ENCODE measurements at regions not wholly inside any gene's neighbourhood (a gene's known extent, or its start where the extent isn't known, plus 50 kb on each side); places are given as distances from the start of the nearest gene placed in this dataset.
"Not testable (repeated sequence)": the region's sequence is repeated elsewhere in the genome, so short reads cannot be mapped to it uniquely, and the experiment has no call there.

DNA sequence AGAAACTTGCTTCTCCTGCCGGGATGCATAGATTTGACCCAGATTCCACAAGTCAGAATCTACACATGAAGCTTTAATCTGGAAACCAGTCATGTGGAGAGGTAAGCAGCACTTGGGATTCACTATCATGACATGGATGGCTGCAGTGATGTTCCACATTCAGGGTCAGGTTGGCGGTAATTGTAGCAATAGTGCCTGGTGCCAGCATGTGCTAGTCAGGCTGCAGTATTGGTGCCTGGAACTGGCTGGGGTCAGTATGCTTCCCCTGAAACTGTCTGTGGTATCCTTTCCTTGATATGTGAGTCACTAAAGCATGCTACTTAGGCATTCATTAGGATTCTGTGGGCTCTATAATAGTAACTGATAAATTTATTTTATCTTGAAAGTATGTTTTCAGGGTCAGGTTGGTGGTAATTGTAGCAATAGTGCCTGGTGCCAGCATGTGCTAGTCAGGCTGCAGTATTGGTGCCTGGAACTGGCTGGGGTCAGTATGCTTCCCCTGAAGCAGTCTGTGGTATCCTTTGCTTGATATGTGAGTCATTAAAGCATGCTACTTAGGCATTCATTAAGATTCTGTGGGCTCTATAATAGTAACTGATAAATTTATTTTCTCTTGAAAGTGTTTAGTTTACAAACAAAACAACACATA, 1439.2 kb downstream of the ZPLD1 start:
- Histone ChIP-seq H3K4me1 (ENCODE audit: control insufficient read depth, insufficient read depth, low read length) (no peaks in the 10 kb centered on the region), H3K9ac (ENCODE audit: low read length) (no peak overlapping the region), H3K9me3 (ENCODE audit: control insufficient read depth, low read length) (no peaks in the 10 kb centered on the region), H3K36me3 (ENCODE audit: control insufficient read depth, insufficient read depth, low read length) (no peaks in the 10 kb centered on the region), H3K4me3 (ENCODE audit: low read length) (no peak overlapping the region), H3K27me3 (ENCODE audit: control insufficient read depth, insufficient read depth, low read length) (no peaks in the 10 kb centered on the region)

DNA sequence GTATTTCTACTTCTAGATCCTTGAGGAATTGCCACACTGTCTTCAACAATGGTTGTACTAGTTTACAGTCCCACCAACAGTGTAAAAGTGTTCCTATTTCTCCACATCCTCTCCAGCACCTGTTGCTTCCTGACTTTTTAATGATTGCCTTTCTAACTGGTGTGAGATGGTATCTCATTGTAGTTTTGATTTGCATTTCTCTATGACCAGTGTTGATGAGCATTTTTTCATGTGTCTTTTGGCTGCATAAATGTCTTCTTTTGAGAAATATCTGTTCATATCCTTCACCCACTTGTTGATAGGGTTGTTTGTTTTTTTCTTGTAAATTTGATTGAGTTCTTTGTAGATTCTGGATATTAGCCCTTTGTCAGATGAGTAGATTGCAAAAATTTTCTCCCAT, 1447.0 kb downstream of the ZPLD1 start:
- H3K4me1 ChIP-seq (ENCODE audit: control insufficient read depth, insufficient read depth, low read length); H3K9ac ChIP-seq (ENCODE audit: low read length); H3K4me3 ChIP-seq (ENCODE audit: low read length); H3K36me3 ChIP-seq (ENCODE audit: control insufficient read depth, insufficient read depth, low read length); H3K9me3 ChIP-seq (ENCODE audit: control insufficient read depth, low read length); H3K27me3 ChIP-seq (ENCODE audit: control insufficient read depth, insufficient read depth, low read length): not testable (repeated sequence)

DNA sequence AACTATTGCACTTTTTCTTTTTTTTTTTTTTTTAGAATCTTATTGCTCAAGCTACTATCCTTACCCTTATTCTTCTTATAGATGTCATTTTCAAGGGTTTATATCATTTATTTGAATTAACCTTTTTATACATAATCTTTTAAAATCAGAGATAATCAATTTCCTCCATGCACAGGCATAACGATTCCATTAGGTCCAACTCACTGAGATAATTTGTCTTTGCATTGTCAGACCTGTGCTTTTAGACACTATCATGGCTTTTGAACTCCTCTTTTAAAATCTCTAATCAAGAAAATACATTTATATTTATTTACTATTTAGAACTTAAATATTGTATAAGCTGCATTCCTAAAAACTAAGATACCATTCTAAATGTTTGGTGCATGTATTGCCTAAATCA, 1454.9 kb downstream of the ZPLD1 start:
- Histone ChIP-seq H3K36me3 (ENCODE audit: control insufficient read depth, insufficient read depth, low read length) (no peaks in the 10 kb centered on the region), H3K4me1 (ENCODE audit: control insufficient read depth, insufficient read depth, low read length) (no peaks in the 10 kb centered on the region), H3K9ac (ENCODE audit: low read length) (no peak overlapping the region), H3K27me3 (ENCODE audit: control insufficient read depth, insufficient read depth, low read length) (no peaks in the 10 kb centered on the region), H3K4me3 (ENCODE audit: low read length) (no peak overlapping the region), H3K9me3 (ENCODE audit: control insufficient read depth, low read length) (no peaks in the 10 kb centered on the region)

DNA sequence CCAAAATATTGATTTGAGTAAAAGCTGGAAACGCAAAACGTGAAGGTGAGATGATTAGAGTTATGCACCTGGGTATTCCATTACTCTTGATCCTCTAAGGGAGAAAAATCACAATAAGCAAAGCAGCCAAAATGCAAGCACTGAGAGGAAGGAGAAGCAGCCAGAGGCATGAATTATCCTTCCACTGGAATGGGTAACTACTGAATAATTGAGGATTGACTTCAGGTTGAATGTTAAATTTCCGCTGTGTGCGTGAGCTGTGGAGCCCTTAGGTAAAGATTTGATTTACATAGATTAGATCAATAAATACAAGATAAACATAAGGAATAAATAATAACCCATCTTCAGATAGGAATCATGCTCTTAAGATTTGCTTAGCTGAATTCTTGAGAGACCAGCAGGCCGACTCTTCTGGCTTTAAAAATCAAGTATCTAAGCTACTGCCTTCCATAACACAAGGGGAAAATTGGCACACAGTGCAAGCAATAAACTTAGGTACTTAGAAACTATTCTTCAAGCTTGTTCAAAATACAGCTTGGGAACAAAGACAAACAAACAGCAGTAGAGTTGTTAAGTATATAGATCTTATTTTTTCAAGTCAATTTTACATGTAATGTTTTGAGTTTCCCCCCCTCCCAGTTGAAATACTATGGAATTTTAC, 1459.5 kb downstream of the ZPLD1 start:
- no peak overlapping the region for H3K4me3 ChIP-seq (ENCODE audit: low read length)
- no peaks in the 10 kb centered on the region for H3K27me3 ChIP-seq (ENCODE audit: control insufficient read depth, insufficient read depth, low read length)
- H3K36me3 ChIP-seq (ENCODE audit: control insufficient read depth, insufficient read depth, low read length): no peaks in the 10 kb centered on the region
- no peaks in the 10 kb centered on the region for H3K9me3 ChIP-seq (ENCODE audit: control insufficient read depth, low read length)
- no peak overlapping the region for H3K9ac ChIP-seq (ENCODE audit: low read length)
- no peaks in the 10 kb centered on the region for H3K4me1 ChIP-seq (ENCODE audit: control insufficient read depth, insufficient read depth, low read length)

DNA sequence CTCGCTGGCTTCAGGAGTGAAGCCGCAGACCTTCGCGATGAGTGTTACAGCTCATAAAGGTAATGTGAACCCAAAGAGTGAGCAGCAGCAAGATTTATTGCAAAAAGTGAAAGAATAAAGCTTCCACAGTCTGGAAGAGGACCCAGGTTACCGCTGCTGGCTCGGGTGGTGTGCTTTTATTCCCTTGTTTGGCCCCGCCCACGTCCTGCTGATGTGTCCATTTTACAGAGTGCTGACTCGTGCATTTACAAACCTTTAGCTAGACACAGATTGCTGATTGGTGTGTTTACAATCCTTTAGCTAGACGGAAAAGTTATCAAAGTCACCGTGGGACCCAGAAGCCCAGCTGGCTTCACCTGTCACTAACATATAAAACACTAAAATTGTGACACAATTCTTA, 1464.5 kb downstream of the ZPLD1 start:
- H3K9ac ChIP-seq (ENCODE audit: low read length): no peak overlapping the region
- H3K9me3 ChIP-seq (ENCODE audit: control insufficient read depth, low read length): no peaks in the 10 kb centered on the region
- H3K4me1 ChIP-seq (ENCODE audit: control insufficient read depth, insufficient read depth, low read length): no peaks in the 10 kb centered on the region
- H3K4me3 ChIP-seq (ENCODE audit: low read length): no peak overlapping the region
- no peaks in the 10 kb centered on the region for H3K36me3 ChIP-seq (ENCODE audit: control insufficient read depth, insufficient read depth, low read length)
- H3K27me3 ChIP-seq (ENCODE audit: control insufficient read depth, insufficient read depth, low read length): no peaks in the 10 kb centered on the region

DNA sequence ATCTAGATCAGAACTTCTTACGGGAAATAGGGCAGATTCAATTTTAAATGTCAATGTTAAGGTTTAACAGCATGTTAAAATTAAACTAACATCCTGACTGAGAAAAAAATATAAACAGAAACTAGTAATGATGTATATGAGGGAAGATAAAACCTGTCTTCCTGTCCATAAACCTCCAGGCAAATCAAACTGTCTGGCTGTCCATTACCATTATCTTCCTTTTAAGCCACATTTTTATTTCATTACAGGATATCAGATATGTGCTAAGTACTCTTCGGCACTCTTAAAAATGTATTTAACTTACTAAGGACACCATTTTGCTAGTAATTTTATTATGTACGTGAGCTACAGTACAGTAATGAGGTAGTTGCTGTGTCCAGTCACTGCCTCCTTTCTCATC, 1461.7 kb upstream of the ALCAM start:
- Histone ChIP-seq H3K4me1 (ENCODE audit: control insufficient read depth, insufficient read depth, low read length) (no peaks in the 10 kb centered on the region), H3K4me3 (ENCODE audit: low read length) (no peak overlapping the region), H3K36me3 (ENCODE audit: control insufficient read depth, insufficient read depth, low read length) (no peaks in the 10 kb centered on the region), H3K27me3 (ENCODE audit: control insufficient read depth, insufficient read depth, low read length) (no peaks in the 10 kb centered on the region), H3K9ac (ENCODE audit: low read length) (no peak overlapping the region), H3K9me3 (ENCODE audit: control insufficient read depth, low read length) (no peaks in the 10 kb centered on the region)

DNA sequence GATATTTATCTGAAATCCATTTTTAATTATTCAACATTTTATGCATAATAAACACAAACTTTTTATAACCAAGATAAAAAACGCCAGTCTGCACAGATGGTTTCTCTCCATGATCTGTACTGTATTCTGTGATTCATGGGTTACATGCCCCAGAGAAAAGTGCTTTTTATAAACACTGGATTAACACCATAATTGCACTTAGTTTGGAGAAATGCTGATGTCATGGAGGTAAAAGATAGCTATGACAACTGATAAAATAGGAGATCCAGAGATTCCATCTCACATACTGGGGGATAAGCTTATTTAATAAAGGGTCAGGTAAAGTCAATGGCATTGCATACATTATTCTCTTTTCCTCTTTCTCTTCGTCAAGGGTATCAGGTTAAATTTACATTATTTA, 1460.4 kb upstream of the ALCAM start:
- Histone ChIP-seq H3K4me3 (ENCODE audit: low read length) (no peak overlapping the region), H3K9ac (ENCODE audit: low read length) (no peak overlapping the region), H3K4me1 (ENCODE audit: control insufficient read depth, insufficient read depth, low read length) (no peaks in the 10 kb centered on the region), H3K36me3 (ENCODE audit: control insufficient read depth, insufficient read depth, low read length) (no peaks in the 10 kb centered on the region), H3K9me3 (ENCODE audit: control insufficient read depth, low read length) (no peaks in the 10 kb centered on the region), H3K27me3 (ENCODE audit: control insufficient read depth, insufficient read depth, low read length) (no peaks in the 10 kb centered on the region)

DNA sequence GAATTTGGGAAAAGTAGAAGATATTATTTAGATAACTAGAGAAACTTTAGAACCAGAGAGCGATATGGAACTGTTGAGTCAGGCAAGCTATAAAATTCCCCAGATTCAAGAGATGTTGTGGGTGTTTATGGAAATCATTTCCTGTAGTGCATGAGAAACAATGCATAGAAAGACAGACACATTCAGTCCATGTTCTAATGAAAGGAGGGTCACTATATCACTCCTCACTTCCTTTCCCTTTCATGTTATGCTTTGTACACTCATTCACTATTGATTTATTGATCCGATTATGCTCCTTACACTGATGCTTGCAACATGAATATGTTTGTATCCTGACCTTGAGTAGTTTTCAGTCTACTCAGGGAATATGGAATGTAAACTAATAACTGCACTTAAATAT, 1459.9 kb upstream of the ALCAM start:
- no peak overlapping the region for H3K4me3 ChIP-seq (ENCODE audit: low read length)
- no peaks in the 10 kb centered on the region for H3K36me3 ChIP-seq (ENCODE audit: control insufficient read depth, insufficient read depth, low read length)
- no peaks in the 10 kb centered on the region for H3K27me3 ChIP-seq (ENCODE audit: control insufficient read depth, insufficient read depth, low read length)

DNA sequence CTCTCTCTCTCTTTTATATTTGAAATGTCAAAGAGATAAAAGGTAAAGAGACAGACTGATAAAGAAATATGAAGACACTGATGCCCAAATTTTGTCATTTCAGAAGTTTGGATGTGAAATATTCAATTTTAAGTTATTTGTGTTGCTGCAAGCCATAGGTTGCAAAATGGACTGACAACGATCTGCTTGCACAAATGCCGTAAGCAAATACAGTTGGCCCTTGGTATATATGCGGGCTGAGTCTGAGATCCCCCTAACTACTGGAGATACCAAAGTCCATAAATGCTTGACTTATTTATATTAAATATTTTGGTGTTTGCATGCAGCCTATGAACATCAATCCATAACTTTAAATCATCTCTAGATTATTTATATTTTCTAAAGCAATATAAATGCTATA, 1459.1 kb upstream of the ALCAM start:
- no peak overlapping the region for H3K4me3 ChIP-seq (ENCODE audit: low read length)
- no peaks in the 10 kb centered on the region for H3K9me3 ChIP-seq (ENCODE audit: control insufficient read depth, low read length)
- H3K27me3 ChIP-seq (ENCODE audit: control insufficient read depth, insufficient read depth, low read length): no peaks in the 10 kb centered on the region
- no peaks in the 10 kb centered on the region for H3K4me1 ChIP-seq (ENCODE audit: control insufficient read depth, insufficient read depth, low read length)
- H3K36me3 ChIP-seq (ENCODE audit: control insufficient read depth, insufficient read depth, low read length): no peaks in the 10 kb centered on the region
- H3K9ac ChIP-seq (ENCODE audit: low read length): no peak overlapping the region

More for the DNA sequence above, 1459.9 kb upstream of the ALCAM start:
- H3K4me1 ChIP-seq (ENCODE audit: control insufficient read depth, insufficient read depth, low read length): no peaks in the 10 kb centered on the region
- no peak overlapping the region for H3K9ac ChIP-seq (ENCODE audit: low read length)
- no peaks in the 10 kb centered on the region for H3K9me3 ChIP-seq (ENCODE audit: control insufficient read depth, low read length)

DNA sequence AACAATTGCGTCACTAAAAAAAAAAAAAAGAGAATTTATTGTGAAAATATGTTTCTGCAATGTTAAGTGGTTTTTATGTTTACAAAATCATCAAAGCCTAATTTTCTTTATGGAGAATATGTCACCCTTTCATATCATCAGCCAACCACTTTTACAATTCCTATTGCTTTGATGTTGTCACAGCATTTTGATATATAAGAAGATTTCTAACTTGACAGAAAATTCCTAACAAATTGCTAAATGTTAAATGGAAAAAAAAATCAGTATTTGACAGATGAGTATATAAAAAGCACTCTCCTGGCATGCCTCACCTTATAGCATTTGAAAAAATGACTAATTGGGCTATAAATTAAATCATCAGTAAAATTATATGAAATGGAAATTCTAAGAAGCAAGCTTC, 1457.3 kb upstream of the ALCAM start:
- Histone ChIP-seq H3K4me3 (ENCODE audit: low read length) (no peak overlapping the region), H3K27me3 (ENCODE audit: control insufficient read depth, insufficient read depth, low read length) (no peaks in the 10 kb centered on the region), H3K4me1 (ENCODE audit: control insufficient read depth, insufficient read depth, low read length) (no peaks in the 10 kb centered on the region), H3K9ac (ENCODE audit: low read length) (no peak overlapping the region), H3K9me3 (ENCODE audit: control insufficient read depth, low read length) (no peaks in the 10 kb centered on the region), H3K36me3 (ENCODE audit: control insufficient read depth, insufficient read depth, low read length) (no peaks in the 10 kb centered on the region)

DNA sequence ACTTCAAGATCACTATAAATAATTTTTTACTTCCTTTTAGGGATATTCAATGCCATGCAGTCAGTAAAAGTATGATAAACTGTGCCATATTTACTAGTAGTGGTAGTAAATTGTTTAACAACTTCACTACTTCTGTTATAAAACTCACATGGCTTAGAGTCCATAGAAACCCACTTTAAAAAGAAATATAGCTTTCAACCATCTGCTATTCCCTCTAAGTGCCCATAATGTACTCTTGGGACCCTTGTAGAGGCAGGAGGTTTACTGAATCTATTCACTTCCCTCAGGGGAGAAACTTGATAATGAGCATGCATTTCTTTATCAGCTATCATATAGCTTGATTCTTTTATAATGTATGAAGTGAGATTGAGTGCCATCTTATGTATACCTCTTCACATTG, 1448.4 kb upstream of the ALCAM start:
- no peaks in the 10 kb centered on the region for H3K27me3 ChIP-seq (ENCODE audit: control insufficient read depth, insufficient read depth, low read length)

DNA sequence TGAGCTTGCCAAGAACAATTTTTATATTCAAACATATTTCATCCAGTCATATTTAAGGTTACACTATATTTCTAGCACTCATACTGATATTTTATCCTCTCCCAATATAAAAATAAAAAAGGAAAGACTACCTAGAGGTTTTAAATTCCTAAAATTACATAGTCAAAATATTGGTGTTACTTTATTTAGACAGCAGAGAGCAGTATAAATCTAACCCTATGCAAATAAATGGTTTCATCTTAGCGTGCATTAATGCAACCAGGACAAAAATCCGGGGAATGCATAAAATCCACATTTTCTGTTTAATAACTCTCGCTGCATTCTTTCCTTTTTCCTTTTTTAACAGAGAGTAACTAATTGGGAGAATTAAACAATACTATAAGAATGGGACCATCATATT, 1447.4 kb upstream of the ALCAM start:
- Histone ChIP-seq H3K36me3 (ENCODE audit: control insufficient read depth, insufficient read depth, low read length) (no peaks in the 10 kb centered on the region), H3K9ac (ENCODE audit: low read length) (no peak overlapping the region), H3K9me3 (ENCODE audit: control insufficient read depth, low read length) (no peaks in the 10 kb centered on the region), H3K4me1 (ENCODE audit: control insufficient read depth, insufficient read depth, low read length) (no peaks in the 10 kb centered on the region), H3K27me3 (ENCODE audit: control insufficient read depth, insufficient read depth, low read length) (no peaks in the 10 kb centered on the region), H3K4me3 (ENCODE audit: low read length) (no peak overlapping the region)

More for the DNA sequence above, 1448.4 kb upstream of the ALCAM start:
- Histone ChIP-seq H3K4me3 (ENCODE audit: low read length) (no peak overlapping the region), H3K9me3 (ENCODE audit: control insufficient read depth, low read length) (no peaks in the 10 kb centered on the region), H3K36me3 (ENCODE audit: control insufficient read depth, insufficient read depth, low read length) (no peaks in the 10 kb centered on the region), H3K9ac (ENCODE audit: low read length) (no peak overlapping the region), H3K4me1 (ENCODE audit: control insufficient read depth, insufficient read depth, low read length) (no peaks in the 10 kb centered on the region)

DNA sequence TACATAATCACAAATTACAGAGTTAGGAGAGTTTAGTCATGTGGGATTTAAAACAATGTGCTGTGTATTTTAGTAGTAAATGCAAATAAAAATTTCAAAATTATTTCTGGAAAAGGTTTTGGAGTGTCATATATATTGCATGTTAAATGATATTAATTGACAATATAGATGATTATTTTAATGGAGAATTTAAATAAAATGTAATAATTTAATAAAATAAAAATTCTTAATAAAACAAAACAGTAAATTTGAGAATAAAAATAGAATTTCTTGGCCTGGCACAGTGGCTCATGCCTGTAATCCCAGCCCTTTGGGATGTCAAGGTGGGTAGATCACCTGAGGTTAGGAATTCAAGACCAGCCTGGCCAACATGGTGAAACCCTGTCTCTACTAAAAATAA, 1442.8 kb upstream of the ALCAM start:
- Histone ChIP-seq H3K4me1 (ENCODE audit: control insufficient read depth, insufficient read depth, low read length) (no peaks in the 10 kb centered on the region), H3K27me3 (ENCODE audit: control insufficient read depth, insufficient read depth, low read length) (no peaks in the 10 kb centered on the region), H3K4me3 (ENCODE audit: low read length) (no peak overlapping the region), H3K9ac (ENCODE audit: low read length) (no peak overlapping the region), H3K9me3 (ENCODE audit: control insufficient read depth, low read length) (no peaks in the 10 kb centered on the region), H3K36me3 (ENCODE audit: control insufficient read depth, insufficient read depth, low read length) (no peaks in the 10 kb centered on the region)
